GM21360 (cell line): ENCODE measurements at regions not wholly inside any gene's neighbourhood (a gene's known extent, or its start where the extent isn't known, plus 50 kb on each side); places are given as distances from the start of the nearest gene placed in this dataset.

Experiments used
- ATAC-seq: cut with Tn5 transposase; IDR thresholded peaks from one replicate; pipeline ENCODE4 v1.9.1; 2021; ENCODE audit warnings: mild to moderate bottlenecking, moderate library complexity; ENCODE audit not compliant: unreplicated experiment

DNA sequence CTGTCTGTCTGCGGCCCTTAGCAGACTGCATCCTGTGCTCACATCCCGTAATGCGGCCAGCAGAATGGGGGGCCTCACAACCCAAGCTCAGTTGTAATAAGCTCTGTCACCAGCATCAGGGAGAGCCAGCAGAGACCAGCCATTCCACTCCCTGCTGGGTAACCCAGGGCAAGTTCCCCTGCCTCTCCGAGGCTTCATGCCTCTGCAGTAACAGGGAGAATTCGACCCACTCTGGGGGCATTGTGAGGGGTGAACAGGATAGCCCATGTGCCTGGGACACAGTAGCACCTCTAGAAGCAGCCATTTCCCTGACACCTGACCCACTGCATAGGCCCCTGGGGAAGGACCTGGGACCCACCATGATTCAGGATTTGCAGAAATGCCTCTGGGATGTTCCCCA, 461.2 kb downstream of the MATN1 start:
- no peak for ATAC-seq

DNA sequence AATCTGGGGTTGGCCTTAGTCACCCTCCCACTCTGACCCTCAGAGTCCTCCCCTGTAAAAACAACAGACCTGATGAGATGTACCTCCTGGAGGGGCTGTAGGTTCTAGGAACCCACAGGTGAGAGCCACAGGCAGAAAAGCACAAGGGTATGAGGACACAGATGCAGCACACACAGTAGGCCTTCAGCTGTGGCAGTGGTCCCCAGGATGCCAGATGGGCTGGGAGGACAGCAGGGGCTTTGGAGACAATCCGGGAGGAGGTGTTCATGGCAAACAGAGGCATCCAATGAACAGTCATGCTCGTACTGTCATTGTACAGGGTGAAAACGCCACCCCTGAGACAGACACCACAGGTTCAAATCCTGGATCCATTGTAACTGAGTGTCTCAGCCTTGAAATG, 463.1 kb downstream of the MATN1 start:
- ATAC-seq = no peak

DNA sequence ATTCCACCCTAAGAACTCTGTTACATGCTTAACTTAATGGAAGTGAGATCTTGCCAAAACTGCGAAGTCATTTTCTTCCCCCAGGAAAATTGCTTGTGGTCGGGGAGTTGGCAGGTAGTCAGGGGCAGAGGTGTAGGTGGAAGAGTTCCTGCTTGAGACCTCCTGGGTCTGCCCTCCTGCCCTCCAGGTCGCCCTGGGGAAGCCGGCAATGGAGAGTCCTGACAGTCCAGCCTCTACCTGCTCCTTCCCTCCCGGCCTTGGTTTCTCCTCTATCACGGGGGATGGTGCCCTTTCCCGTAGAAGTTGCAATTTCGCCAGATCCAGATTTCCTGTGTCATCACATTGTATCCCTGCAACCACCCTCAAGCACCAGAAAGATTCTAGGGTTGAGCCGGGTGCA, 463.8 kb downstream of the MATN1 start:
- ATAC-seq = no peak

DNA sequence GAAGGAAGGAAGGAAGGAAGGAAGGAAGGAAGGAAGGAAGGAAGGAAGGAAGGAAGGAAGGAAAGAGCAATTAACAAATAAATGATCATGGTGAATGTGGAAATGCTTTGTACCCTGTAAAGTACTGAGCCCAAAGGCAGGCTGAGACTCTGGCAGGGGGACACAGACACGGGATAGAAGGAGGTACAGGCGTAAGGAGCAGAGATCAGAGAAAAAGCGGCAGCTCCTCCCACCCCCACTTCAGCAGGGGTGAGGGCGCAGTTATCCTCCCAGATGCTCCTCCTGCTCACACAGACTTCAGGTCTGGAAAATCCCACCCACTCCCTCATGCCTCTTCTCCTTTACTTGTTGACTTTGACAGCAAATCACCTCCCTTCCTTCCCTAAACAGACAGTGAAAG, 464.5 kb downstream of the MATN1 start:
- ATAC-seq = no peak

DNA sequence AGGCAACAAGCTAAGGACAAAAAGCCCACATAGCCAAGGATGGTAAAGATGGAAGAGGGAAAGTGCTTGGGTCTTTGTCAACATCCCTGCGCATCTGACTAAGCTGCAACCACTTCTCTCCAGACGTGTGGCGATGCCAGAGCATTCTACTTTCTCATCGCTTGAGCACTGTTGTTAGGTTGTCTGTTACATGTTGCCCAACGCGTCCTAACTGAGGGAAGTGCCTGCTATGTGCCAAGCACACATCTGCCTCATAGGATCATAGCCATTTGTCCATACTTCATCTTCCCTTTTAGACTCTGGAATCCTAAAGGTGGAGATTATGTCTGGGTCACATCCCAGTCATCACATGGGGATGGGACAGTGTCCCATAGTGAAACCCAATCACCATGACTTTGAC, 464.9 kb downstream of the MATN1 start:
- no peak for ATAC-seq

DNA sequence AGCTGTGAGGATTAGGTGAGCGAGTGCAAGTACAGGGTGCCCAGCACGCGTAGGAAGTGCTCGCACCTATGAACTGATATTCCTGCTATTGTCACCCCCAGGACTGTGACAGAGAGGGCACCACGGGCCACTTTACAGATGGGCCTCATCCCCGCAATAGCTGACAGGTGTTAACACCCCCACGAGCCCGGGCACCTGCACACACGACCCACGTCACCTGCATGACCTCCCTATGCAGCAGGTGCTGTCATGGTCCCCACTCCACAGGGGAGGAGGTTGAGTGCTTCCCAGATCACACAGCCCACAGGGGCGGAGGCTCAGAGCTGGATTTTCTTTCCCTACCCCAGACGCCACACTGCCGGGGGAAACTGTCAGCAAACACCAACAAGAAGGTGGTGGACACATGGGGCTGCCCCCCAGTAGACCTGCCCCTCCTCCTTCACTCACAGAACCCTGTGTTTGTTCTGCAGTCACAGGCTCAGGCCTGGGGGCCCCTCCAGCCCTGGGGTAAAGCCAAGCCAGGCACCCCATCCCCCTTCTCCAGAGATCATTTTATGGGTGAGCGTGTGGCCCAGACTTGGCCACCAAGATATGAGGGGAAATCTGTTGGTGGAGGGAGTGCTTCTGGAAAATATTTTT, 465.5 kb downstream of the MATN1 start:
- no peak for ATAC-seq

DNA sequence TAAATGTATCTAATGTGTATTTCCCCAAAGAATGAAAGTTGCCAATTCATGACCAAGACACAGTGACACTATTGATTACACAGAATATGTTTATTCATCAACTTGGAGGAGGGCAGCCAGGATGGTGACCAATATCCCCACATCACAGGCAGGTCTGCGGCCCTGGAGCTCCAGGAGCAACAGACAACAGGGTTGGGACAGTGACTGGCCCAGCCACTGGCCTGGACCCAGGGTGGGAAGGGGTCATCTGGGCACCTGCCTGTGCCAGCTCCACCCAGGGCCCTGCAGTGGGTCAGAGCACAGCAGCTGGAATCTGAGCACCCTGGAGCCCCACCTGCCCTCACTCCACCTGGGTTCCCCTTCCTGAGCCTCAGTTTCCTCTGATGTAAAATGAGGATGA, 466.1 kb downstream of the MATN1 start:
- no peak for ATAC-seq

DNA sequence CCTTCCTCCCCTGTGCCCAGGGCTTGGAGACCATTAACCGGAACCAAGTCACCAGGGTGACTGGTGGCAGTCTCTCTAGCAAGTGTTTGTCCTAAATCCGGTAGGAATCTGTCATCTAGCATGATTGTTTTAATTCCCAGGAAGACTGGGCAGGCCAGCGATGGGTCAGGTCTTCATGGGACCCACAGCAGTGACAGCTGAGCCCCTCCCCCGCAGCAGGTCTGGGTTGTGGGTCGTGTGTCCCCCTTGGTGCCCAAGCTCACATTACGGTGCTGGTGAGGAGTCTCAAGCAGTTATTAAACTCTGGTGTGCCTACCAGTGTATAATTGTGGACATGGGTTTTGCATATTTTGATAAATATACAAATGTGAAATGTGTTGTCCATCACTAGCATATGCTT, 466.5 kb downstream of the MATN1 start:
- ATAC-seq = no peak

DNA sequence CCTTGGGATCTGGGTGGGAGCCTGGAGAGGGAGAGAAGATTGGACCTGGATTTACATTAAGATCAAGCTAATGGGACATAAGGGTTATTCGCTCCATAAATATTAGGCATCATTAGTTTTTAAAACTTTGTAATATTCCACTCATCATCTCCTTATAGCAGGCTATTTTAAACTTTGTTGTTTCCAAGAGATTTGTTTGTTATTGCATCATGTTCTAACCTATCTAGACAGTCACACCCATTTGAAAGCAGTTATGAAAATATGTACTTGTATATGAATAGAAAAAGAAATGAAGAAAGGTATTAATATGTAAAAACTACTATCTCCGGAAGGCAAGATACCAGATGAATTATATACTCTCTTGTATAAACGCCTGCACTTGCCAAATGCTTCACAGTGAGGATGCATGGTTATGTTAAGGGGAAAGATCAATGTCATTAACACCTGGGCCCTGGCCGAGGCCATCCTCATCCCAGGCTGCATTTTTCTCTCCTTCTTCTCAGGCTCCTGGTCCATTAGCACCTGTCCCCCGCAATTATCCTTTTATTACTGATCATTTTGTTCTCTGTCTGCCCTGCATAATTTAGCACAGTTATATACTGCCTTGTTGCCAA, 468.2 kb downstream of the MATN1 start:
- ATAC-seq = no peak

DNA sequence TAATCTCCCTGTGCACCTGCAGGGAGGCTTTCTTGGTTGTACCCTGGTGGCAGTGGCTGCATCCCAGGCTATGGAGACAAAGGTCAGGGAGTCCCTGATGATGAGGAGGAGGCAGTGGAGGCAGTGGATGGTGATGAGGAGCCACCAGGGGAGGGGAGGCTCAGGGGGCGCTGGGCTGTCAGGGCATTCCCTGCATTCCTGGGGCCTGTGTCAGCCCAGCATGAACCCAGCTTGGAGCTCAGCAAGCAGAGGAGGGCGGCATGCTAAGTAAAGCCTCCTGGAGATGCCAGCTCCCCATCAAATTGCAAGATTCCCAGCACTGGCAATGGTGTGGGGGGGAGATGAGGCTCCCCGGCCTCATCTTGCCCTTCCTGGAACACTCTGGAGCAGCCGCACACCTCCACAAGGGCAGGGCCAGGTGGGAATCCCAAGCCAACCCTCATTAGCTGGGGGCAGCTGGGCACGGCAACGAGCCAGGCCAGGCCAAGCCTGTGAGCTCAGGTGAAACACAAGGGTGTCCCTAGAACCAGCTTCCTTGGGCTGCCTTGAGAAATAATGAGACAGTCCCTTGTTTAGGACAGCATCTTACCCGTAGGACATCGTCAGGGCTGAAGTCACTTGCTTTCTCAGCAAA, 469.5 kb downstream of the MATN1 start:
- no peak for ATAC-seq

DNA sequence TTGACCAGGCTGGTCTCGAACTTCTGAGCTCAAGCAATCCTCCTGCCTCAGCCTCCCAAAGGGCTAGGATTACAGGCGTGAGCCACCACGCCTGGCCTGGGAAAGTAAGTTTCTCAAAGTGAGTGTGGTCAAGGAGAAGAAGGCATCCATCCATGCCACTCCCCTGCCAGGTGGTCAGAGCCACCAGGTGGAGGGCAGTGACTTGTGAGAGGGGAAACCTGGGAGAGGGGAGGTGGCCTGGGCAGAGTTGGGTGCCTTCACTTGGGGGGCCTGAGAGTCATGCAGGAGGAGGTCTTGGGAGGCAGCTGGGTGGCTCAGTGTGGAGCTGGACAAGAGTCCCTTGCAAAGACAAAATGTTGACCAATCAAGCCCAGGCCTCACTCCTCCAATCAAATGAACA, 470.0 kb downstream of the MATN1 start:
- ATAC-seq = no peak

DNA sequence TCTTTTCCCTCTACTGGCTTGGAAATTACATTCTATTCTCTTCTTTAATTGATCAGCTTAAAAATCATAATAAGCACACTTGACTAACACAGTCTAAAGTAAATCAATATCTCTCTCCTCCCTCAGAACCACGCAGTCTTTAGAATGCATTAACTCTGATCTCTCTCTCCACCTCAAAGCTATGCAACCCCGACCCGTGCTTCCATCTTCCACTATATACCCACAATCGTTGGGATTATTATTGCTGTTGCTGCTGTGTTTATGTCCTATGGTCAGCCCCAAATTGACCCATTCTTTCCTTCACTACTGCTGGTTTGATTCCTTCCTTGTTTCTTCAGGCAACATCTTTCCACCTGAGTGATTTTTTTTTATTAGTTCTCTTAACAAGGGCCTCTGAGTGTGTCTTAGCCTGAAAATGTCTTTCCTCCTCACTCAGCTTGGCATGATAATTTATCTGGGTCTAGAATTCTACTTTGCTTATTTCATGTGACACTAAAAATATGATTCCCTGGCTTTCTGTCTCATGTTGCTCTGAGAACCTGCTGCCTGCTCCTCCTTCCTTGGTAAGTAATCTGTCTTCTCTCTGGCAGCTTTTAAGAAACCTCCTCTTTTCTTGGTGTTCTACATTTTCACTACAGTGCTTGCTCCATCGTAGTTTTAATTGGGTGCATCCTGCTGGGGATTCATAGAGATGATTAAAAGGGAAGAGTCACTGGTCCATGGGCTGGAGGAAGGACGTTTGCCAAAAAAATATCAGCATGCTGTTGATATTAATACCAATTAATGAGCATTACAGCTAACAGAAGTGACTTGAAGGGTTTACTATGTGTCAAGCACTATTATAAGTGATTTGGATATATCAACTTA, 472.2 kb downstream of the MATN1 start:
- no peak for ATAC-seq

DNA sequence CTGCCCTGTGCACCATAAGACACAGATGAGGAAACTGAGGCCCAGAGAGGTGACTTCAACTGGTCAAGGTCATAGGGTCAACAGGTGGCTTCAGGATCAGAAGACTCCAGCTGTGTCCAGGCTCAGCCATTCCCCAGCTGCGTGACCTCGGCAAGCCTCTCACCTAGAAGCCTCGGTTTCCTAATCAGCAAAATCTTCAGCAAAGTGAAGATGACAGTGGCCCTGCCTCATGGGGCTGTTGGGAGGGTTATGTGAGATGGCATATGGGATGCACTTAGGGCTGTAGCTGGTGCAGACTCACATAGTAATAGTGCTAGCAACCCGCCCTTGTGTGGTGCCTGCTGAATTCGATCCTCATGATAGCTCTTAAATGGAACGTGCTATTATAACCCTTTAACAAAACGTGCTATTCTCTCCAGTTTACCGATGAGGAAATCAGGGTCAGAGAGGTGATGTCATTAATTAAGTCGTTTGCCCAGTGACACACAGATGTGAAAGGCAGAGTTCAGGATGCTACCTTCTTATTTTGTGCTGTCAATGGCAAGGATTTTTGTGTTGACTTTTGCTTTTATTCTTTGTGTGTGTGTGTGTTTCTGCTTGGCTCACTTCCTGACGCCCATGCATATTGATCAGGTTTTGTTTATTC, 472.9 kb downstream of the MATN1 start:
- ATAC-seq = no peak

DNA sequence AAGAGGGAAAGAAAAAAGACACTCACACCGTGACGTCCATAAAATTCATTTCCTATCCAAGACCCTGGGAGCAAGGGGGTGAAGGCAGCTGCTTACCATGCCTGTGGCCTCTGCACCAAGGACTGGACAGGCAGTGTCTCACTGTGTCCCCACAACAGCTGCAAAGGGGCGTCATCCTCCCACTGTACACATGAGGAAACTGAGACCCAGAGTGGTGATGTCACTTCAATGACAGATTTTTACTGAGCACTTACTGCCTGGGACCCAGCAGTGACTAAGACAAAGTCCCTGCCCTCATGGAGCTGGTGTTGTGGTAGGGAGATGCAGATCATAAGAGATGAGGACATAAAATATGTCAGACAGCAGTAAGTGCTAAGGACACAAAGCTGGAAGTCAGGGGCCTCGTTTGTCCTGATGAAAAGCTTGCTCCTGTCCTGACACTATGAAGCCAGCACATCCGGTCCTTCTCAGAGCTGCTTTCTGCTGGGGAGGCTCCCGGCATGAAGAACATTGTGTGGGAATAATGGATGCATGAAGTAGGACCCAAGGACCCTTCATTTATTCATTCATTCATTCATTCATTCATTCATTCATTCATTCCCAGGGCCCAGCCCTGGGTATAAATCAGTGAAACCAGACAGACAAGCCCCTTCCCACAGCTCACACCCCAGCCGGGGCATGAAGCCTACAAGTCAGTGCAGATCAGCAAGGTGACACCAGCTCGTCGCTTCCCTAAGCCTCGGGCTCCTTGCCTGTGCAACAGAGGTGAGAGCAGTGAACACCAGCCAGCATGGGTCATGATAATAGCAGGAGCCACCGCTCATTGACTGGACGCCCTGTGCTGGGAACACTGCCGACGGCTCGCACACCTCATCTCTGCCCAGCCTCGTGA, 473.7 kb downstream of the MATN1 start:
- no peak for ATAC-seq

DNA sequence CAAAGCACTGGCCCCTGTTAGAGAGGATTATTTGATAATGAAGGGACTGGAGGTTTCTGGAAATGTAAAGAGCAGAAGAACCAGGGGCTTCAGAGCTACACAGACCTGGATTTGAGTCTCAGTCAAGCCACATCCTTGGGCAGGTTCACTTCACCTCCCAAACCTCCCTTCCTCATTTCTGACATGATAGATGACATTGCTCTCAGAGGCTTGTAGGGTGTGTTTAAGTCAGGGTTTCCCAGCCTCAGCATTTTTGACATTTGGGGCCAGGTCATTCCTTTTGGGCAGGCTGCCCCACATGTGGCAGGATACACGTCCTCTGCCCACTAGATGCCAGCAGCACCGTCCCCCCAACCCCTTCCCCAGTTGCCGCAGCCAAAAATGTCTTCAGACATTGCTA, 474.6 kb downstream of the MATN1 start:
- no peak for ATAC-seq

DNA sequence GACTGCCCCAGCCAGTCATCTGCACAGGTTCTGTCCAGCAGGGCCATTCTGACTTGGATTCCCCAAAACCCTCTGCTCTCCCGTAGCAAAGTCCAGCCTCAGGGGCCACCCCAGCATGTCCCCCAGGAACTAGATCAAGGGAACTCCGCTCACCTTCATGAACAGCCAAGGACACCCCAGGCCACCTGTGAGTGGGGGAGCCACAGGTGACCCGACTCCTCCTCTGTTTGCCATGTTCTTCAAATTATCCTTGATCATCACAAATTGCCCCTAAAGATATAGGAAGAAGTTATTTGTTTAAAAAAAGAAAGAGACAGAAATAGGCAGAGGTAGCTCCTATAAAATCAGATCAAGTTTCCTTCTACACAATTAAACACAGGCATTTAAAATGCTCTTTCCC, 475.0 kb downstream of the MATN1 start:
- ATAC-seq = no peak

DNA sequence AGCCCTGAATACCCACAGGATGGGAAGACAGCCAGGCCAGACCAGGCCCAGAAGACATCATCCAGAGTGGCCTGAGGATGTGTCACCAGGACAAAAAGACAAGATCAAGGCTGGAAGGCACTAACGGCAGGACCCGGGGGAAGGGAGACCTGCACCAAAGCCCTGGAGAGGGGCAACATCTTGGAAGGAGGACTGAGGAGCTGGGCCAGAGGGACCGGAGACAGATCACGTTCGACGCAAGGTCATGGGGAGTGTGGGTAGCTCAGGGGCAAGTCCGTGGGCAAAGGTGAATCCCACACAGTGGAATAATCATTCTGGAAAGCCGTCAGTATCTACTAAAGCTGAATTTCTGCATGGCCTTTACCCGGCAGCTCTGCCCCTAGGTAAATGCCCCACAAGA, 478.6 kb downstream of the MATN1 start:
- no peak for ATAC-seq

DNA sequence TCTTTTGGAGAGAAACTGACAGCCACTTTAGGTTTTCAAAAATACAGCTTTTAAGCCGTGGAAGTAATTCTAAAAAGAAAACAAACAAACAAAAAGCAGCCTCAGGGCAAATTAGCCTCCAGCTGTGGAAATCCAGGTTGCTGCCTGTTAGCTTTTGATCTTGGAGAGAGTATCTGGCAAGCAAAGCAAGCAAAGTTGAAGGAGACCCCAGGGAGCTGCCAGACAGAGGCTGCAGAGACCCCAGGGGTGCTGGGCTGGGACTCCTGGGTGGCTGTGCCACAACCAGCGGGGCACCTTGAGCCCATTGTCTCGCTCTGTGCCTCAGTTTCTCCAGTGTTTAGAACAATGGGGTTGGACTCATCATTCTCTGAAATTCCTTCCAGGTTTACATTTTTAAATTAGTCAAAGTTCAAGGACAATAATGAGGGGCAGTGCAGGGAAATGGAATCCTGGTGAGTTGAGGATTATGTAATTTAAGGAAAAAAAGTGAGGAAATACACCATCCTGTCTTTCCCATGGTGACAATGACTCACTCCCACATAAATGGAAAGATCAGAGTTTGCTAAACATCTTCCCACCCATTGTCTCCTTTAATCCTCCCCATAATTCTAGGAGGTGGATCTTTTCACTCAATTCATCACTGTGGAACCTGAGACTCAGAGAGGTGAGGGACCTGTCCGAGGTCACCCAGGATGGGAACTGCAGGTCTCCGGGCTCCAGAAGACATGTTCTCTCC, 480.5 kb downstream of the MATN1 start:
- ATAC-seq = no peak

DNA sequence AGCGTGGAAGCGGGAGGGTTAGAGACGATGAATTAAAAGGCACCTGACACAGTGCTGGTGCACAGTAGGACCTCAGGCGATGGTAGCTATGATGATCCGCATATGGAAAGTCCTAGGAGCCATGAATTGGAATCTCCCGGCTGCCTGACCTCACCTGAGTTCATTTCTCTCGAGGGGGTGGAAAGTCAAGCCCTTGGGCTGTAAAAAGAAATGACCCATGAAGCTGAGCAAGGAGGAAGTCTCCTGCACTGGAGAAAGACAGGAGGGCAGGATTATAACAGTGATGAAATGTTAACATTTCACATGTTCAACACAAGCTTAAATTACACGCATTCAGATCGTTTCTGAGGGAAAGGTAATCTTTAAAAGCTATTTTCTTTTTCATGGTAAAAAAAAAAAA, 481.2 kb downstream of the MATN1 start:
- no peak for ATAC-seq

DNA sequence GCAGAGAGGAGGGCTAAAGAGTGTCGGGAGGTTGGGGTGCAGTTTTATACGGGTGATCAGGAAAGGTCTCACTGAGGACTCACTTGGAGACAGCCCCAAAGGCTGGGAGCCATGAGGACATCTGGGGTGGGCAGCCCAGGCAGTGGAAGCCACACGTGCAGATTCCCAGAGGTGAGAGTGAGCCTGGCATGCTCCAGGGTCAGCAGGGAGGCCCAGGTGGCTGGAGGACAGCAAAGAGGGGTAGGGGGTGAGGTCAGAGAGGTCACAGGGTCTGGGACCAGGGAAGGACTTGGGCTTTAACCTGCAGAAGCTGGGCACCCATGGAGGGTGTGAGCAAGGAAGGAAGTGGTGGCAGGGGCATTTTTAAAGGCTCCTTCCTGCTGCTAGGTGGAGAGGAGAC, 481.7 kb downstream of the MATN1 start:
- ATAC-seq = no peak
